ENCODE measurements at regions not wholly inside any gene's neighbourhood (a gene's known extent, or its start where the extent isn't known, plus 50 kb on each side); places are given as distances from the start of the nearest gene placed in this dataset.
"Not testable (repeated sequence)": the region's sequence is repeated elsewhere in the genome, so short reads cannot be mapped to it uniquely, and the experiment has no call there.

DNA sequence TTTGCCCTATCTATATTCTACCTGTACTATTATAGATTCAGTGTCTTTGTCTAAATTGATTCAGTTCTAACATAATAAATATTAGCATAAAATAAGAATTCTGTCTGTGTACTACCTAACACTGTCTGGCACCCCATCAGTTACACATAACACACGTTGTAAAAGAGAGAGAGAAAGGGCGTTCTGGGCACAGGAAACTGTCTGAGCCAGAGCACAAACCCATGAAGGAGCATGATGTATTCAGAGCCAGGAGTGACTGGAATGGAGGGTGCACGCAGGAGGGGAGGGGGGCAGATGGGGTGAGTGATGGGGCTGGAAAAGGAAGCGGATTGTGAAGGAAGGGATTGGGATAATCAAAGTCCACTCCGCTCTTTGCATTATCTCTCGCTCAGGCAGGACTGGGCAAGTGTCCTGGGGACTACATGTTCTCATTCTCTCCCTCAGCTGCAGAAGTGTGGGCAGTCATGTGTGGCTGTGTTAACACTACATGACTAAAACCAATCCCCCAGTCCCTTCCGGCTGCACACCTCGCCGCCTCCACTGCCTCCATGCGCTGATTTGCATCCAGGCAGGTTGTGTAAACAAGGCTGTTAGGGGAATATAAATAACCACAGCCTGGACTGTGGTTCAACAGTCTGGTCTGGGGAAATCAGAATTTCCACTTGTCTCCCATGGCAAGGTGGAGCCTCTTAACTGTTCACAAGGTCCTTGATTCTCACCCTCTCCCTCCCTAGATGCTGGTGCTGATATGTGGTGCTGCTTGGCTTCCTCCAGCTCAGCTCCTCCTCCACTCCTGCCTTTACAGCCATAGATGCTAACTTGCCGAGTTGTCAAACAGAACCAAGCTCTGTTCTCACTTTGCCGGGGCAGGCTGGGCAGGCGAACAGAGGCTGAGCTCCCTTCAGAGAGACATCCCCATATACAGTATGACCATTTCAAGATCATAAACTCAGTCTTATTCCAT, 367.5 kb upstream of the BRINP1 start:
- no peak for DNase-seq

- no peak for DNase-seq
These were observed 358.8 kb upstream of the BRINP1 start for GRCh38 chr9:119727988-119728387.

DNA sequence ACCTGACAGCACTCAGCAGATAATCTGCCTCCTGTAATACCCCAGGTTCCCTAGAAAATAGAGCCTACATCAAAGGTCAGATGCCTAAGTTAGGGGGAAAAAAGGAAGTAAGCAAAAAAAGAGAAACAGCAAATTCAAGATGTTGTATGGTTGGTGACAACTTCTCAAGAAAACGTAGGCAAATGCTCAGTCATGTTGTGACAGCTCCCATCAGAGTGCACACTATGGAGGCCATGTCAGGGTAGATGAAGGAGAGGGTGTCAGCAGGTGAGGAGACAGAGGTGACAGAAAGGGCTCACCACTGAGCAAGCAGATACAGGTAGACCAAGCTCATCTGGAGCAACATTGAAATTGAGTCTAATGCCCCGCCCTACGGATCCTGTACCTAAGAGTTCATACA, 356.8 kb upstream of the BRINP1 start:
- no peak for DNase-seq

- DNase-seq: no peak
These were observed 353.1 kb upstream of the BRINP1 start for GRCh38 chr9:119722384-119722783.

GRCh38 chr9:119712325-119712724, 343.1 kb upstream of the BRINP1 start:
- no peak for DNase-seq

DNA sequence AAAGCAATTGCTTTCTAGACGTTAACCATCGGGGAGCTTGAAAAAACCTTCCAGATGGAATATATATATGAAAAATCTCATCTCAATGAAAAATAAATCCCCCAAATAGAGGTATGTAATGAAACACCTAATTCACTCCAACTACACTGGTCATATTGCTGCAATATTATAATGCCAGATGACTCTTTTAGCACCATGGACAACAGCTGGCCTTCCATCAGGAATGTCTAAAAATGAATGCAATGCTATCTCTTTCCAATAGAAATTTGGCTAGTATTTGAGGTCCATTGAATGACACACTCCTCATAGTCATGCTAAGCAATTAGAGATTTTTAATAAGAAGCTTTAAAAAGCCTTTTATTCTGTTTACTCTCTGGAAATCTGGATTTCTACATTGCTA, 340.2 kb upstream of the BRINP1 start:
- DNase-seq: no peak

GRCh38 chr9:119707228-119707845, 338.1 kb upstream of the BRINP1 start:
- DNase-seq: no peak

GRCh38 chr9:119701651-119702050, 332.4 kb upstream of the BRINP1 start:
- DNase-seq: no peak

DNA sequence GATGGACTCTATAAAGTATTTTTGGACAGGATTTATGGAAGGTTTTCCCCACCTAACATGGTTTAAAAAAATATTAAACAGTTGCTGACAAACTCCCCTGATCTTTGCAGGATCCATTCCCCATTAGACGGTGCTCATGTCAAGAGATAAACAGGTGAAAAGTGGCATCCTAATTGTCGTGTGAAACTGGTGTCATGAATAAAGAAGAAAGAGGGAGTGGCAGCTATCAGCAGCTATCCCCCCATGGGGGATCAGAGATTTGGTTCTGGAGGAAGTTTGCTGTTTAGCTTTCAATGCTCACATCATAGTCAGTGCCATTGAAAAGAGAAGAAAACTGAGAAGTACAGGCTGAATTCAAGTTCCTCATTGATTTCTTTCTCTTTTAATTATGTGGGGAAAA, 329.3 kb upstream of the BRINP1 start:
- no peak for DNase-seq

DNA sequence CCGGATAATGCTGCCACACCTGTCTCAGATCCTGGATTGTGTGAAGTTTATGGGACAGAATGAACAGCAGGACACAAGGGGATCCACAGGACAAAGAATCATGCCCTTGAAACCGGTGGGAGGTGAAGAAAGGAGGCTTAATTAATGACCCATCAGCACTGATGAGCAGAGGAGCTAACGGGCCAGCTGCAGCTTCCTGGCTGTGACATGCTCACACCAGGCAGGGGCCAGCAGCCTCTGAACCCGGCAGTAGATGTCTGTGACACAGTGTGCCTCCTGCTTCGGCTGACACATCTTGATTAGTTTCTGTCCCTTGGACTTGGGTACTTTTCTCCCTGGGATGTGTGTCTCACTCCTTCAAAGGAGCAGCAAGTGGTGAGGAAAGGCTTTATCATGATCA, 328.8 kb upstream of the BRINP1 start:
- no peak for DNase-seq

DNA sequence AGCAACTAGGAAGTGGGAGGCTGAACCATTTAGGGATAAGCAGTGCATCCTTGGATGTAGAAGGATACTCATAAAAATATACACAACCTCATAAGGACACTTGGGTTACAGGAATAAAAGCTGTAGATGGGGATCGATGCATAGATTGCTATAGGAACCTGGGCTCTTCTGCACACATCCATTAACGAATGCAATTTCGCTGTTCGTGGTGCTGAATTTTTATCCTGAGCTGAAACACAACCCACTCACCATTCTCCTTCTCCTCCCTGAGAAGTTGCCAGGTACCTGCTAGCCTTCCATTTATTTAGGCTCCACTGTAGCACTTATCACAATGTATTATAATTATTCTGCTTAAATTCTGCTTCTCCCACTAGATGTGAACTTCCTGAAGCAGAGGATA, 320.6 kb upstream of the BRINP1 start:
- DNase-seq: no peak

GRCh38 chr9:119688547-119688946, 319.3 kb upstream of the BRINP1 start:
- DNase-seq: no peak

GRCh38 chr9:119677811-119678505, 308.7 kb upstream of the BRINP1 start:
- no peak for DNase-seq

DNA sequence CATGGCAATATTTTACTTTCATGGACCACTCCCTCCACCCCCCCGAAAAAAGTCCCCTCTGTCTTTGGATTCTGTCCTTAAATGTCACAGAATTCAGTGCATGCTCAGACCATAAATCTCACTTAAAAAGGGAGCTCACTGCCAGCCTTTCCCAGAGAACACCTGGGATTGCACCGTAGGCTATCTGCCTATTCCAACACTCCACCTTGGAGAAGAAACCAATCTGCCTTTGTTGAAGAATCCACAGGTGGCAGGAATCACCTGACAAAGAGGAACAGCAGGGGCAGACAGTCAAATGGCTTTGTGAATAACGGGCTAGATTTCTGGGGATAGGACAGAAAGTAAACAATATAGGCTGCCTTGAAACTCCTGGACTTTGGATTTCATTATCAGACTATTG, 306.7 kb upstream of the BRINP1 start:
- no peak for DNase-seq

DNA sequence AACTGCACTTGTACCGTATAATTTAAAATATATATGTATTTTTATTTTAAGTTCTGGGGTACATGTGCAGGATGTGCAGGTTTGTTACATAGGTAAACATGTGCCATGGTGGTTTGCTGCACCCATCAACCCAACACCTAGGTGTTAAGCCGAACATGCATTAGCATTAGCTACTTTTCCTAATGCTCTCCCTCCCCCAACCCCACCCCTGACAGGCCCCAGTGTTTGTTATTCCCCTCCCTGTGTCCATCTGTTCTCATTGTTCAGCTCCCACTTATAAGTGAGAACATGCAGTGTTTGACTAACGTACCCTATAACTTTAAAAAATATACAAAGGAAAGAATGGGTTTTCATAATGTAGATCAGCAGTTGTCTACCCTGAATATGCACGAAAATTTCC, 303.5 kb upstream of the BRINP1 start:
- not testable (repeated sequence) for DNase-seq

DNA sequence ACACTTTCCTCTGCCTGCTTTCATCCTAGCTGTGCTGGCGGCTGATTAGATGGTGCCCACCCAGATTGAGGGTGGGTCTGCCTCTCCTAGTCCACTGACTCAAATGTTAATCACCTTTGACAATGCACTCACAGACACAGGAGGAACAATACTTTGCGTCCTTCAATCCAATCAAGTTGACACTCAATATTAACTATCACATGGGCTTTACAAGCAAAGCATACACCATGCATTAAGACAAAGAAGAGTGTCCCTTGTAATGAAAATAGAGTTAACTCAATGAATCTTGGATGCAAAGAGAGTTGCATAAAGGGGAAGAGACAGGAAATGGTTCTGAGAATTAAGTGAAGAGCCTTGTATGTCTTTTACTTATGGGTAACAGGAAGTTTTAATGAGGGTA, 298.7 kb upstream of the BRINP1 start:
- no peak for DNase-seq

GRCh38 chr9:119667163-119667562, 297.9 kb upstream of the BRINP1 start:
- DNase-seq: no peak

DNA sequence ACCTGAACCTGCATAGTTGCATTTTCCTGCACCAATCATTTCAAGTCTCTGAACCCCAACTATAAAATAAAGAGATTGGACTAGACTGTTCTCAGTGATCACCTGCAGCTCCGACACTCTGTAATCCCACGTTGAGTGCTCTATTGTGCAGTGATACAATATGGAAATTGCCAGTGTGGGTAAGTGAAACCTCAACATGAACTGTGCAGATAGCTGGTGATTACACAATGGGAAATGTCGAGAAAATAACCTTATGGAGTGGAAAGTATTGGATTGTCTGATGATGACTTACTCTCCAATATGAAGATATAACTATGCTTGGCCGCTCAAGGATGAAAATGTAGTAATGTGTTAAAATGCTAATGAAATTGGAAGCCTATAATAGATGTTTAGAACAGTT, 293.1 kb upstream of the BRINP1 start:
- DNase-seq: no peak

GRCh38 chr9:119652931-119653330, 283.7 kb upstream of the BRINP1 start:
- no peak for DNase-seq

DNA sequence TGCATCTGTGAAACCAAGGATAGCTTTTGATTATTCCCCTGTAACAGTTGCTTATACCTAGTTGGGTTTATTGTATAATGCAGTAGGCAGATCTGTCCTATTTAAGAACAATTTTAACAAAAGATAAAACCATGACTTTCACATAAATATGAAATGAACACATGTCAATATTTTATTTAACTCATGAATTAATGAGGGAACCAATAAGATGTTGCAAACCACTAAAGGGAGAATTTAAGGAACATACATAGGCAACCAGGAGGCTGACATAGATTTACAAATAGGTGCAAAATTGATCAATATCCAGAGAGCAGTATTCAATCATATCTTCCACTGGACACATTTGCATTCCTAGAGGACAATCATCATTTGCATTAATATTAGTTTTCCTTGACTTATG, 280.0 kb upstream of the BRINP1 start:
- DNase-seq: no peak

DNA sequence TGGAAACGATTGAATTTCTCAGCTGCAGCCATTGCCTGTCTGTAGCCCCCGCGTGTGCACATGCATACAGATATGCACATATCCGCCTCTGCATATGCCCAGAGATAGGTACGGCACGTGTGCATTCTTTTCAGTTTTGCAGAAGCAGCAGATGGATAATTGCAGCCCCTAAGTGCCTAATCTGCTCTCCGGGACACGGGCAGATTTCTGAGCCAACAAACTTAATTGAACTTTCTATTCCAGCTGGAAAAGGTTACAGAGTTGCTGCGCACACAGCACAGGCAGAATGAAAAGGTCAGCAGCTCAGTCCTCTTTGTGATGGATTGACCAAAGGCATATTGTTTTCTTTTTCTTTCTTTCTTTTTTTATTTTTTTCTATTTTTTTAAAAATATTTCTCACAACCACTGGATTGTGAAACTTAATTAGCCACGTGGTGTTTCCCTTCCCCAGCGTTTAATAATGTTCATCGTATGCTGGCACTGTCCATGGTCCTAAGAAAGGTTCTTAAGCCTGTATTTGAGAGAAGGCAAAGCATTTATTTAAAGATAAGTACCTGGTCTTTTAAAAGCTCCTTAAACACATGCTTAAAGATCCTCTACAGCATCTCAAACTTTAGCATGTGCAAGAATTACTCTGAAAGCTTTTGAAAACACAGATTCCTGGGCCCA, 270.2 kb upstream of the BRINP1 start:
- DNase-seq: no peak

- DNase-seq: no peak
These were observed 264.8 kb upstream of the BRINP1 start for GRCh38 chr9:119634006-119634405.

- DNase-seq: no peak
These were observed 242.3 kb upstream of the BRINP1 start for GRCh38 chr9:119611565-119611964.

Measured in fibroblast of skin of abdomen (primary cell).